CD4-positive, alpha-beta T cell treated with Interleukin-17A for 4 hours (primary cell): ENCODE measurements at regions not wholly inside any gene's neighbourhood (a gene's known extent, or its start where the extent isn't known, plus 50 kb on each side); places are given as distances from the start of the nearest gene placed in this dataset.

Experiments used
- DNase-seq: peaks from one replicate; pipeline ENCODE4 v3.0.0-alpha.2; 2020; ENCODE audit warnings: mixed read lengths

- no peak for DNase-seq
Observed at GRCh38 chr18:1884623-1885022, 686.7 kb downstream of the METTL4 start.

GRCh38 chr18:1891641-1892040, 679.7 kb downstream of the METTL4 start:
- DNase-seq: no peak

GRCh38 chr18:1892191-1892590, 679.1 kb downstream of the METTL4 start:
- no peak for DNase-seq

GRCh38 chr18:1895456-1896185, 675.7 kb downstream of the METTL4 start:
- no peak for DNase-seq

GRCh38 chr18:1906421-1906820, 664.9 kb downstream of the METTL4 start:
- no peak for DNase-seq

GRCh38 chr18:1907470-1908206, 663.7 kb downstream of the METTL4 start:
- DNase-seq: no peak

GRCh38 chr18:1914489-1914888, 656.8 kb downstream of the METTL4 start:
- DNase-seq: no peak

- DNase-seq: no peak
Observed at GRCh38 chr18:1916869-1917523, 654.3 kb downstream of the METTL4 start.

GRCh38 chr18:1917569-1917968, 653.7 kb downstream of the METTL4 start:
- DNase-seq: no peak

GRCh38 chr18:1922066-1922465, 649.2 kb downstream of the METTL4 start:
- no peak for DNase-seq

GRCh38 chr18:1928711-1929110, 642.6 kb downstream of the METTL4 start:
- DNase-seq: no peak

- no peak for DNase-seq
Observed at GRCh38 chr18:1929720-1930119, 641.6 kb downstream of the METTL4 start.

- DNase-seq: no peak
Observed at GRCh38 chr18:1930291-1931270, 640.7 kb downstream of the METTL4 start.

- DNase-seq: no peak
Observed at GRCh38 chr18:1952486-1952885, 618.8 kb downstream of the METTL4 start.

GRCh38 chr18:1954583-1955312, 616.6 kb downstream of the METTL4 start:
- no peak for DNase-seq

- no peak for DNase-seq
Observed at GRCh38 chr18:1958798-1959197, 612.5 kb downstream of the METTL4 start.

- DNase-seq: no peak
Observed at GRCh38 chr18:1965016-1965415, 606.3 kb downstream of the METTL4 start.

- no peak for DNase-seq
Observed at GRCh38 chr18:1965541-1965940, 605.8 kb downstream of the METTL4 start.

- DNase-seq: no peak
Observed at GRCh38 chr18:1968801-1969498, 602.4 kb downstream of the METTL4 start.

GRCh38 chr18:1976484-1976883, 594.8 kb downstream of the METTL4 start:
- no peak for DNase-seq

- no peak for DNase-seq
Observed at GRCh38 chr18:1982056-1982455, 589.2 kb downstream of the METTL4 start.
